Natural killer cell (primary cell): ENCODE measurements at regions not wholly inside any gene's neighbourhood (a gene's known extent, or its start where the extent isn't known, plus 50 kb on each side); places are given as distances from the start of the nearest gene placed in this dataset.

Source experiments
- ATAC-seq, 3 donors: fragments of 150-1000 bp in 2 of 3; fragments of 200-7000 bp in 1 of 3; cut with Tn5 transposase; 1 replicate in 1 of 3; 2 replicates in 2 of 3; pipeline ENCODE4 v1.10.0; 2021; ENCODE audit warnings: mild to moderate bottlenecking in 2 of 3, moderate library complexity in 2 of 3
- DNase-seq, 2 donors: peaks; one replicate each; pipeline versions ENCODE4 v3.0.0 to v3.0.0-alpha.2; 2013 to 2021; ENCODE audit warnings: mixed read lengths in 1 of 2
- H3K27ac ChIP-seq: one replicate; pipeline ENCODE4 v1.5.1; 2013; ENCODE audit warnings: mild to moderate bottlenecking, low read length
- H3K27me3 ChIP-seq: one replicate; pipeline ENCODE4 v1.6.1; 2013; ENCODE audit warnings: low read length; ENCODE audit not compliant: control insufficient read depth, insufficient read depth
- H3K36me3 ChIP-seq: one replicate; pipeline ENCODE4 v1.6.1; 2013; ENCODE audit warnings: low read length; ENCODE audit not compliant: control insufficient read depth, insufficient read depth
- H3K4me1 ChIP-seq: one replicate; pipeline ENCODE4 v1.6.1; 2013; ENCODE audit warnings: low read length; ENCODE audit not compliant: control insufficient read depth, insufficient read depth
- H3K4me3 ChIP-seq: one replicate; pipeline ENCODE4 v1.5.1; 2013; ENCODE audit warnings: low read length
- H3K9me3 ChIP-seq: one replicate; pipeline ENCODE4 v1.6.1; 2013; ENCODE audit warnings: low read length; ENCODE audit not compliant: control insufficient read depth, insufficient read depth
- H3K27ac Mint-ChIP-seq, 2 donors: one replicate each; pipeline ENCODE4 v1.8.0; 2022; ENCODE audit warnings: mild to moderate bottlenecking in 2 of 2, mixed read lengths in 2 of 2, moderate library complexity in 1 of 2
- H3K27me3 Mint-ChIP-seq, 2 donors: one replicate each; pipeline ENCODE4 v1.8.0; 2022; ENCODE audit warnings: low read depth in 2 of 2, mixed read lengths in 2 of 2
- H3K36me3 Mint-ChIP-seq: one replicate; pipeline ENCODE4 v1.8.0; 2022; ENCODE audit warnings: mixed read lengths
- H3K4me1 Mint-ChIP-seq, 2 donors: one replicate each; pipeline ENCODE4 v1.8.0; 2022; ENCODE audit warnings: mixed read lengths in 2 of 2
- H3K4me3 Mint-ChIP-seq: one replicate; pipeline ENCODE4 v1.8.0; 2022; ENCODE audit warnings: mild to moderate bottlenecking, moderate library complexity, mixed read lengths
- H3K9me3 Mint-ChIP-seq, 2 donors: one replicate each; pipeline ENCODE4 v1.8.0; 2022; ENCODE audit warnings: mixed read lengths in 2 of 2
- CTCF ChIP-seq: fragments of 200-600 bp; IDR thresholded peaks from one replicate; pipeline ENCODE4 v1.8.0; 2022; ENCODE audit warnings: antibody characterized with exemption
- WGBS: methylation state at CpG from one replicate; pipeline ENCODE4 v1.1.7; 2013; ENCODE audit warnings: missing lambda C conversion rate; ENCODE audit not compliant: insufficient coverage; 5-methylcytosine and 5-hydroxymethylcytosine counted together
- intact Hi-C: fragments of 100-400 bp; cut with micrococcal nuclease; formaldehyde crosslinking; loops from one replicate; pipeline ENCODE4 v1.14.2; 2022

- TF ChIP-seq CTCF = no peak
- H3K9me3 ChIP-seq = no peaks in the 10 kb centered on the region
- H3K27me3 ChIP-seq = no peaks in the 10 kb centered on the region
- H3K36me3 Mint-ChIP-seq = no peaks in the 10 kb centered on the region
- no peaks in the 10 kb centered on the region for H3K9me3 Mint-ChIP-seq
- H3K4me1 Mint-ChIP-seq = no peaks in the 10 kb centered on the region
- intact Hi-C loops = no loop called here
- H3K4me3 Mint-ChIP-seq = no peak overlapping the region
- no peak for DNase-seq
- no peak for ATAC-seq
- H3K27ac ChIP-seq = no peak overlapping the region
- peaks cover 14 to 22% of the 10 kb centered on the region in 2 donors for H3K27me3 Mint-ChIP-seq
- no peaks in the 10 kb centered on the region for H3K4me1 ChIP-seq
- H3K27ac Mint-ChIP-seq = no peak overlapping the region
- WGBS = 93% methylated on average over 2 of the region's 2 CpGs
- no peaks in the 10 kb centered on the region for H3K36me3 ChIP-seq
- H3K4me3 ChIP-seq = no peak overlapping the region
These were observed 51.7 kb upstream of the SCMH1 start for GRCh38 chr1:41293779-41294178.
